Spleen (tissue), 7 donors: ENCODE measurements at regions not wholly inside any gene's neighbourhood (a gene's known extent, or its start where the extent isn't known, plus 50 kb on each side); places are given as distances from the start of the nearest gene placed in this dataset.

Experiments used
- POLR2A ChIP-seq, 3 donors: fragments of 450-650 bp; IDR thresholded peaks; one replicate each; pipeline ENCODE4 v1.5.1; 2017; ENCODE audit warnings: antibody characterized with exemption in 3 of 3, mild to moderate bottlenecking in 1 of 3
- POLR2AphosphoS5 ChIP-seq, 3 donors: sonication (generic); formaldehyde crosslinking; IDR thresholded peaks; one replicate each; pipeline ENCODE4 v1.5.1; 2017; ENCODE audit warnings: antibody characterized with exemption in 3 of 3
- TF ChIP-seq, protein P1 (sequence below), 11 experiments: fragments of 200-600 bp in 7 of 11; fragments of 450-650 bp in 4 of 11; sonication (generic) in 4 of 11; IDR thresholded peaks in 8 of 11; conservative IDR thresholded peaks in 3 of 11; 1 replicate in 7 of 11; 2 replicates in 4 of 11; pipeline versions ENCODE4 v1.4.0 to v1.8.0; 2016 to 2021; ENCODE audit warnings: antibody characterized with exemption in 11 of 11, inconsistent platforms in 4 of 11, mild to moderate bottlenecking in 1 of 11
- donor health status: DM: no; HTN: no; CAD: no; lungs with moderate emphysema.
- donor health status: DM: no; HTN: no; CAD: no.
- donor health status: DM: no; HTN: no; CAD: no.

- TF ChIP-seq, protein P1, sequence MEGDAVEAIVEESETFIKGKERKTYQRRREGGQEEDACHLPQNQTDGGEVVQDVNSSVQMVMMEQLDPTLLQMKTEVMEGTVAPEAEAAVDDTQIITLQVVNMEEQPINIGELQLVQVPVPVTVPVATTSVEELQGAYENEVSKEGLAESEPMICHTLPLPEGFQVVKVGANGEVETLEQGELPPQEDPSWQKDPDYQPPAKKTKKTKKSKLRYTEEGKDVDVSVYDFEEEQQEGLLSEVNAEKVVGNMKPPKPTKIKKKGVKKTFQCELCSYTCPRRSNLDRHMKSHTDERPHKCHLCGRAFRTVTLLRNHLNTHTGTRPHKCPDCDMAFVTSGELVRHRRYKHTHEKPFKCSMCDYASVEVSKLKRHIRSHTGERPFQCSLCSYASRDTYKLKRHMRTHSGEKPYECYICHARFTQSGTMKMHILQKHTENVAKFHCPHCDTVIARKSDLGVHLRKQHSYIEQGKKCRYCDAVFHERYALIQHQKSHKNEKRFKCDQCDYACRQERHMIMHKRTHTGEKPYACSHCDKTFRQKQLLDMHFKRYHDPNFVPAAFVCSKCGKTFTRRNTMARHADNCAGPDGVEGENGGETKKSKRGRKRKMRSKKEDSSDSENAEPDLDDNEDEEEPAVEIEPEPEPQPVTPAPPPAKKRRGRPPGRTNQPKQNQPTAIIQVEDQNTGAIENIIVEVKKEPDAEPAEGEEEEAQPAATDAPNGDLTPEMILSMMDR (IDR thresholded peaks at IDR 0.05 in 8 of 11, conservative IDR thresholded peaks at IDR 0.05 in 3 of 11) = no peak
- no peak for TF ChIP-seq POLR2A (IDR thresholded peaks at IDR 0.05)
- no peak for TF ChIP-seq POLR2AphosphoS5 (IDR thresholded peaks at IDR 0.05)
Measured at GRCh38 chr1:229208481-229208880, 62.4 kb upstream of the RAB4A start.
